NCI-H510A treated with DMSO at 0.1 percent for 48 hours (cell line): ENCODE measurements at regions not wholly inside any gene's neighbourhood (a gene's known extent, or its start where the extent isn't known, plus 50 kb on each side); places are given as distances from the start of the nearest gene placed in this dataset.
A peak's percentile ranks its signal among the peaks of the same experiment; 100 is the strongest.

ENCODE experiments used
- DNase-seq: peaks from one replicate; lab custom pipeline; 2025; lab: John Stamatoyannopoulos, UW

DNA sequence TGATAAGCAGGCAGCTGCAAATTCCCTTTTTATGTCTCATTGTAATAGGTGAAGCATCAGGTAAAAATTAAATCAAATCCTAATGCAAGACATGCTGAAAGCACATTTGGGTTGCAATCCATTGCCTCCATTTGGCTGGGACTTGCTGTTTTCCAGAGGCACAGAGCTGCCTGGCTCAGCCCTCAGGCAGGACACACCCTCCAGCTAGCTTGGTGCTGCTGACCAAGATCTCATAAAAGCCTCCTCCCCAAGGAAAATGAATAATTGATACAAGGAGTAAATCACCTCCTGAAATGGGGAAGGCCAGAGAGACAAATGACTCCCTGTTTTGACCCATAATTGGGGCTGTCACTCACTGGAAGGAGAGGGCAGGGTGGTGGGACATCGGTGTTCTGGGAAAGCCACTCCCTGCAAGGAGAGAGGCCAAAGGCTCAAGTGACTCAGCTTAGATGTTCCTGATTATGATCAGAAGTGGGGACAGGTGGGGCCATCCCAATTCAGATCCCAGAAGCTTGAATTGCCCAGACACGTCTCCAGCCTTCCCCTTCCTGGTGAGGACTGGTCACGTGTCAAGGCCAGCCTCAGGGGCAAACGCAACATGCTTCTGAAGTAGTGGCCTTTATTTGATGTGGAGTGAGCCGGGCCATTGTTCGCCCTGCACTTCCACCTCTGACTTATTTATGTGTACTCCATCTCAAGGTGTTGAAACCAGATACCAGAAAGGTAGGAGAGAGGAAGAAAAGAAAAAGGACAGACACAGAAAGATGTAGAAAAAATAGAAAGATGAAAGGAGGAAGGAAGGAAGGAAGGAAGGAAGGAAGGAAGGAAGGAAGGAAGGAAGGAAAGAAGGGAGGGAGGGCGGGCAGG is 773.7 kb downstream of the BCL11B start:
- no peak for DNase-seq

- no peak for DNase-seq
Measured at GRCh38 chr14:98501335-98501734, 770.7 kb downstream of the BCL11B start.

DNA sequence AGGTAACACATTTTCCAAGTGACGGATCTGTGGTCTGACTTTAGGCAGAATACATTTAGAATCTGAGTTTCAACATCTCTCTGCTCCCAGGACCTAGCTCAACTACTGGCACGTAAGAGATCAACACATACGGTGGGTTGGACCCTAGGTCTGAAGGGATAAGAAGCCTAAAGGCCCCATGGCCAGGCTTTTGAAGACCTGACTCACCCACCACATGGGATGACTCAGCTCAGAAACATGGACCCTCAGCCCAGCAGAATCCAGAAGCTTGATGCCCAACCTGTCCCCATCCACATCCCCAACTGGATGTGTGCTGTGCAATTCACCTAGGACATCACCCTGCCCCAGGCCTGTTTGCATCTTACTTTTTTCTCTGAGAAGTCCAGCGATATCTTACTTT is 770.2 kb downstream of the BCL11B start:
- DNase-seq: no peak

DNA sequence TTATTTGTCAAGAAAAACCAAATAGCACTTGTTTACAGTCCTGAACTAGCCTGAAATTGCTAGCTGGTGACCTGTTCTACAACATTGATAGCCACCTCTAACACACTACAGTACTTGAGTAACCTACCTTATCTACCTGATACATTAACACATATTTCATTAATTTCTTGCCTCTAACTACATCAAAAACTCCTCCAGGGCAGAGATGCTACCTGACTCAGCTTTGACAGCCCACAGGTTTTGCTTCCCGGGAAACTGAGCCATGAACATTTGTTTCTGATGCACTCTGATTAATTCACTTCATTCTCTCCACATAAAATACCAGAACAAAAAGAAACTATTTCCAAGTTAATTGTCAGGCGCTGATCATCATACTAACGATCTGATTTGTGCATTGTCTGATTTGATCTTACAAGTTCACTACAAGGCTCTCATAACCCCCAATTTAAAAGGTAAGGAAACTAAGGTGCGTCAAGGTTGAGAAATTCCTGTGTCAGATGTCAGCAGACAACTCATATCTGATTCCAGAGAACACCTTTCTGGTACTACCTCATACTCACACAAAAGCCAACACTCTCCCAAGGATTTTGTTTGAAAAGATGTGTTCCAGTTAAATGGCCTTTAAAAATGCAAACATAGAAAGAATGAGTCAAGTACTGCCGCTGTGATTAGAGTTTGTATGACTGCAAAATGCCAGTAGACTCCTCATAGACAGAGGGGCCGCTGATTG is 768.7 kb downstream of the BCL11B start:
- no peak for DNase-seq

DNA sequence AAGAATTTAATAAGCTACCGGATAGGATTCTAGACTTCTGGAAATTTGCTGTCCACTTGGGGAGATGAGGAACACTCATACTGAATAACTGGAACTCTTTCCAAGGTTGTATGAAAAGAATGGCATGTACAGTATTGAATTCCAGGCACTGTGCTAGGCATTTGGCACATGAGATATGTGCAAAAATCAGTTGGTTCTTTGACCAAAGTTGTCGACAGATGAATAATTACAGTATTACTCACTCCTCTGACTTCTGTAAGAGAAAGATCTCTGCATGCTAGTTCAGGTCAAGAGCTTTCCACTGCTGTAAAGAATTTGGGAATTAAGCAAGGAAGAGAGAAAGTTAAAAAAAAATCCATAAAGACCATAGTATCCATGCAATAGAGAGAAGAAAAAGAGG is 764.7 kb downstream of the BCL11B start:
- no peak for DNase-seq

GRCh38 chr14:98510392-98510791 is 761.6 kb downstream of the BCL11B start:
- no peak for DNase-seq

DNA sequence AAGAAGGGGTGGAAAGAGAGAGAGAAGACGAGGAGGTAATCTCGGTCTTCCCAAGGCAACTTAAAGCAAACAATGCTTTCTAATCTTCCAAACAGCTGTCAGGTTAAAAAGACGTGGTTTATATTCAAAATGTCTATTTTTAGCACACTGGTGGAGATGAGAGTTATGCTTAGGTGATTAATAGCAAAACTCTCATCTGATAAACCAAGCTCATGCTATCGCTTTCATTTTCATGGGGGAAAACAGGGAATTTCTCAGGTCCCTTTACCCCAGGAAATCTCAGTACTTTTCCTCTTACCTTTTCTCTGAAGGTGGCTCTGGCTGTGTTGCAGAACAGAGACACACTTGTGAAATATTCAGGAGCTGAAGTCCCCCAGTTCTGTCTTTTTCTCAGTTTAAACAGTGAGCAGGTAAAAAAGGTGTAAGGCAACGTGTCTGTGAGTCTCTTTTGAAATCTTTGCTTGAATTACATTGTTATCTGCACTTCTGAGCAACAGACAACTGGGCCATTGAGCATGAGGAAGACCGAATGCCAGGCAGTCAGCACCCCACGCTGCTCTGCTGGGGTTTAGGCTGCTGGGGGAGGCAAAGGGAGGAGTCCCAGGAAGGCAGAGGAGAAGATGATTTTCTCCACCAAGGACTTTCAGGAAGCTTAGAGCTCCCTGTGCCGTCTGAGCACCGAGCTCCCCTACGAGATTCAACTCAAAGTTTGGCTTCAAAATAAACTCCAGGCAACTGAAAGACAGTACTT is 759.3 kb downstream of the BCL11B start:
- DNase-seq: no peak

- no peak for DNase-seq
Measured at GRCh38 chr14:98513558-98513957, 758.4 kb downstream of the BCL11B start.

DNA sequence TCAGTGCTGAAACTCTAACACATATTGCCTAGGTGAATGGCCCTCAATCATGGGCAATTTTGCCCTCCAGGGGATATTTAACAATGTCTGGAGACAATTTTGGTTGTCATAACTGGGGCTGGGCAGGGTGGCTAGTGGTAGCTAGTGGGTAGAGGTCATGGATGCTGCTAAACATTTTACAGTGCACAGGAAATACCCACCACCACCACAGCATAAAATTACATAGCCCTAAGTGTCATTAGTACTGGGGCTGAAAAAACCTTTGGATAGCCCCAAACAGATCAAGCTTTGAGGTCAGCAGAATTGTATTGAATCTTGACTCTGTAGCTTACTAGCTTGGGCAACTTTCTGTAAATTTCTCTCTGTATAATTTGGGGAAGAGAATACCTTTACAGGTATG is 758.0 kb downstream of the BCL11B start:
- DNase-seq: no peak

DNA sequence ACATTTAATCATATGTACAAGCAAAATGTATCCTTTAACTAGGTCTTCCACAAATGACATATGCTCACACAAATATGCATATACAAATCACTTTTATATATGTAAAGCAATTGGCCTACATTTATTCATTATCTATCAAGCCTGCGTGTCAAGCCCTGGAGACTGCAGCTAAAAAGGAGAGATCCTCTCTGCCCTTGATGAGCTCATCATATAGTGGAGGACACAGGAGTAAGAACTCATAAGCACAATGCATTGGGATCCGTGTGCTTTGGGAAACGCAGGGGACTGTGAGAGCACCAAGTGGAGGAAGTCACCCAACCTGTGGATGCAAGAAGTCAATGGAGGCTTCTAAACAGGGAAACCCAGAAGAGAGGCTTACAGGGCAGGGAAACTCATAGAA is 735.7 kb downstream of the BCL11B start:
- no peak for DNase-seq

- DNase-seq: no peak
Measured at GRCh38 chr14:98542316-98542715, 729.7 kb downstream of the BCL11B start.

DNA sequence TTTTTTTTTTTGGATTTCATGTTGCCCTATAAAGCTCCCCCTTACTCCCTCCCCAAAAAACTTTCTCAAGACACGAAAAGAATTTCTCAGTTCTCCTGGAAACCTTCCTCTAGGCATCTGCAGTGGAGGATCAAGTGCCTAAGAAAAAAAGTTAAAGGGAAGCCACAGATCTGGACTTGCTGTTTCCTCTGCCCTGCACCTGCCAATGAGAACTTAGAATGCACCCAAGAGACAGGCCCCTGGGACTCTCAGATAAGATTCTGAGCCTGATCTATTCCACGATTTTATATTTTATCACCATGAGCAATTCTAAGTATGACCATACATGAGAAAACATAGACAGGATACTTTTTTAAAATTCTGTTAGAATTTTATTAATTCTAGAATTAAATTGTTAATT is 728.9 kb downstream of the BCL11B start:
- no peak for DNase-seq

- peak; percentile 6 for DNase-seq
Measured at GRCh38 chr14:98544174-98544573, 727.8 kb downstream of the BCL11B start.

GRCh38 chr14:98545181-98545580 is 726.8 kb downstream of the BCL11B start:
- DNase-seq: no peak

- no peak for DNase-seq
Measured at GRCh38 chr14:98548071-98548686, 723.8 kb downstream of the BCL11B start.

DNA sequence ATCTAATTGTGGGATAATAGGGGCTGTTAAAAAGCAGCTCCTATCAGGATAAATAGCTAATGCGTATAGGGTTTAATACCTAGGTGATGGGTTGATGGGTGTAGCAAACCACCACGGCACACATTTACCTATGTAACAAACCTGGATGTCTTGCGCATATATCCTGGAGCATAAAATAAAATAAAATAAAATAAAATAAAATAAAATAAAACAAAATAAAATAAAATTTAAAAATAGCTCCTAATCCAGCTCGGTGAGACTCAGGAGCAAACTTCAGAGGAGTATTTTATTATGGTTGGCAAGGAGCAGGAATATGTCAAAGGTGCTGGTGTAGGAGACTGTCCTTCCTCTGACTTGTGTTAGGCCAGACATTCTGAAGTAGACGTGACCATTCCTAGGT is 721.0 kb downstream of the BCL11B start:
- DNase-seq: no peak

GRCh38 chr14:98555440-98555839 is 716.6 kb downstream of the BCL11B start:
- no peak for DNase-seq

GRCh38 chr14:98564006-98564405 is 708.0 kb downstream of the BCL11B start:
- no peak for DNase-seq

DNA sequence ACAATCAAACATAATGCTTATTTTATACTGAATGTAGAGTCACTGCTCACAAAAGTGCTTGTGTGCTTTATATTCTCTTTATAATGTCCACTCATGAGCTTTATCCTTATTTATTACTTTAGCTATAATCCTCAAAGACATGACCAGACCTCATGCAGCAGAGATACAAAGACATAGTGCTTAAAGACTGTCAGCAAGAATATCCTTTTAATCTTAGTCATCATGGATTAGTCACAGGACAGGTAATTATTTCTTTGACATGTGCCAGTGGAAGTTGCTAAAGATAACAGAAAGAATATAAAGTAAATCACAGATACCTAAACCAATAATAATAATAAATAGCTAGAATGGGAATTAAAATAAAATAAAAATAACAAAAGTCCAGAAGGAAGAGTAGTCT is 707.5 kb downstream of the BCL11B start:
- no peak for DNase-seq

GRCh38 chr14:98571104-98571503 is 700.9 kb downstream of the BCL11B start:
- DNase-seq: no peak

- no peak for DNase-seq
Measured at GRCh38 chr14:98573082-98573481, 698.9 kb downstream of the BCL11B start.

DNA sequence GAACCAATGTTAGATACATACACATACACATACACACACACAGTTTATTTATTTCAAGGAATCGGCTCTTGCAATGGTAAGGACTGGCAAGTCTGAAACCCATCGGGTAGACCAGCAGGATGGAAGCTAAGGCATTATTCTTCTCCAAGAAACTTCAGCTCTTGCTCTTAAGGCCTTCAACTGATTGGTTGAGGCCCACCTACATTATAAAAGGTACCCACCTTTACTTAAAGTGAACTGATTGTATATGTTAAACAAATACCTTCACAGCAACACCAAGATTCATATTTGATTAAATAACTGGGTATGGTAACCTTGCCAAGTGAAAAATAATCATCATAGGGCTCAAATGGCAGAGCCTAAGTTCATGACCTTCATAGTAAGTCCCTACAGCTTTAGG is 695.5 kb downstream of the BCL11B start:
- DNase-seq: no peak
